Stomach (tissue), 8 donors: ENCODE measurements at regions not wholly inside any gene's neighbourhood (a gene's known extent, or its start where the extent isn't known, plus 50 kb on each side); places are given as distances from the start of the nearest gene placed in this dataset.

ENCODE experiments used
- DNase-seq, 2 donors: peaks; one replicate each; pipeline versions ENCODE4 v3.0.0 to v3.0.0-alpha.2; 2013 to 2019
- H3K27ac ChIP-seq, 5 donors: fragments of 200-600 bp in 4 of 5; sonication (generic) in 4 of 5; one replicate each; pipeline ENCODE4 v1.5.1; 2013 to 2019; ENCODE audit warnings: mild to moderate bottlenecking in 1 of 5, moderate library complexity in 1 of 5
- H3K27me3 ChIP-seq, 3 donors: fragments of 200-600 bp; sonication (generic); one replicate each; pipeline ENCODE4 v1.5.1; 2017 to 2019; ENCODE audit warnings: mixed run types in 1 of 3
- H3K36me3 ChIP-seq, 4 donors: fragments of 200-600 bp; sonication (generic); 1 replicate in 3 of 4; 2 replicates in 1 of 4; pipeline ENCODE4 v1.5.1; 2016 to 2019
- H3K4me1 ChIP-seq, 4 donors: fragments of 200-600 bp; sonication (generic); one replicate each; pipeline ENCODE4 v1.5.1; 2016 to 2019
- H3K4me3 ChIP-seq, 4 donors: fragments of 200-600 bp; sonication (generic) in 3 of 4; one replicate each; pipeline ENCODE4 v1.5.1; 2016 to 2019; ENCODE audit warnings: mild to moderate bottlenecking in 1 of 4
- H3K9me3 ChIP-seq, 4 donors: fragments of 200-600 bp; sonication (generic); one replicate each; pipeline ENCODE4 v1.5.1; 2016 to 2019
- EP300 ChIP-seq: sonication (generic); formaldehyde crosslinking; IDR thresholded peaks from one replicate; pipeline ENCODE4 v1.6.1; 2017; ENCODE audit warnings: antibody characterized with exemption
- POLR2A ChIP-seq, 4 donors: fragments of 450-650 bp; IDR thresholded peaks; one replicate each; pipeline ENCODE4 v1.6.1; 2016; ENCODE audit warnings: antibody characterized with exemption in 4 of 4, control low read depth in 2 of 4, mild to moderate bottlenecking in 1 of 4, moderate library complexity in 1 of 4
- POLR2AphosphoS5 ChIP-seq, 3 donors: sonication (generic); formaldehyde crosslinking; IDR thresholded peaks; one replicate each; pipeline ENCODE4 v1.6.1; 2016; ENCODE audit warnings: antibody characterized with exemption in 3 of 3
- WGBS, 5 donors: extraction: QIAGEN DNeasy Blood & Tissue Kit in 3 of 5; methylation state at CpG; one replicate each; pipeline versions ENCODE4 v1.1.5 to v1.1.7; 2013 to 2018; 5-methylcytosine and 5-hydroxymethylcytosine counted together
- intact Hi-C: fragments of 100-400 bp; cut with DNase I; formaldehyde crosslinking; loops from one replicate; pipeline ENCODE4 v1.15.1; 2023; ENCODE audit warnings: low total_unique reads
- TF ChIP-seq, protein P1 (sequence below), 7 experiments: fragments of 450-650 bp in 4 of 7; fragments of 200-600 bp in 3 of 7; sonication (generic) in 3 of 7; IDR thresholded peaks; one replicate each; pipeline ENCODE4 v1.5.1; 2016 to 2019; ENCODE audit warnings: antibody characterized with exemption in 7 of 7, control low read depth in 2 of 7, mild to moderate bottlenecking in 1 of 7
- donor health status: healthy with polysubstance abuse.
- donor health status: Bipolar disorder and iron deficiency.
- donor health status: healthy.

DNA sequence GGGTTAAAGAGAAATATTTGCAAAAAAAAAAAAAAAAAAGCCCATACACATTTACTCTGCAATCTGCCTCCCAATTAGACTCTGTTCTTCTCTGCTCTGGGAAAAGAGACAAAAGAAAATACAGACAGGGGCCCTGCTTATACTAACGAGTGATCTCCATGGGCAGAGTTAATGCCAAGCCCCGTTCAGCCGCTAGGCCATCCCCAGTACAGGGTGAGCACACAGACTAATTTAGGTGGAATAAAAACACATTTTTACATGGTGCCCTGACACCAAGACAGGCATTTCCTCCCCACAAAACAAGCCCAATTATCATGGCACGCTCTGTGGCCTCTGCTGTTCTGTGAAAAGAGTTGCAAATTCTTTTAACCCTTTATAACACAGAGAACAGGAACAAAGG, 356.3 kb upstream of the C16orf82 start:
- no peak for DNase-seq
- H3K36me3 ChIP-seq: no peaks in the 10 kb centered on the region
- intact Hi-C loops: no loop called here

GRCh38 chr16:26712876-26713275, 353.9 kb upstream of the C16orf82 start:
- WGBS, 5 donors: 85 to 94% (median 92%) methylated on average over 6 of the region's 6 CpGs
- TF ChIP-seq POLR2AphosphoS5 (IDR thresholded peaks at IDR 0.05) (no peak), EP300 (no peak), POLR2A (IDR thresholded peaks at IDR 0.05) (no peak)
- TF ChIP-seq, protein P1, sequence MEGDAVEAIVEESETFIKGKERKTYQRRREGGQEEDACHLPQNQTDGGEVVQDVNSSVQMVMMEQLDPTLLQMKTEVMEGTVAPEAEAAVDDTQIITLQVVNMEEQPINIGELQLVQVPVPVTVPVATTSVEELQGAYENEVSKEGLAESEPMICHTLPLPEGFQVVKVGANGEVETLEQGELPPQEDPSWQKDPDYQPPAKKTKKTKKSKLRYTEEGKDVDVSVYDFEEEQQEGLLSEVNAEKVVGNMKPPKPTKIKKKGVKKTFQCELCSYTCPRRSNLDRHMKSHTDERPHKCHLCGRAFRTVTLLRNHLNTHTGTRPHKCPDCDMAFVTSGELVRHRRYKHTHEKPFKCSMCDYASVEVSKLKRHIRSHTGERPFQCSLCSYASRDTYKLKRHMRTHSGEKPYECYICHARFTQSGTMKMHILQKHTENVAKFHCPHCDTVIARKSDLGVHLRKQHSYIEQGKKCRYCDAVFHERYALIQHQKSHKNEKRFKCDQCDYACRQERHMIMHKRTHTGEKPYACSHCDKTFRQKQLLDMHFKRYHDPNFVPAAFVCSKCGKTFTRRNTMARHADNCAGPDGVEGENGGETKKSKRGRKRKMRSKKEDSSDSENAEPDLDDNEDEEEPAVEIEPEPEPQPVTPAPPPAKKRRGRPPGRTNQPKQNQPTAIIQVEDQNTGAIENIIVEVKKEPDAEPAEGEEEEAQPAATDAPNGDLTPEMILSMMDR (IDR thresholded peaks at IDR 0.05): no peak
- Histone ChIP-seq H3K27ac (no peak overlapping the region), H3K27me3 (no peaks in the 10 kb centered on the region), H3K9me3 (no peaks in the 10 kb centered on the region), H3K4me1 (no peaks in the 10 kb centered on the region), H3K36me3 (no peaks in the 10 kb centered on the region), H3K4me3 (no peak overlapping the region)
- DNase-seq: no peak
- intact Hi-C loops: no loop called here

More for the DNA sequence above, 356.3 kb upstream of the C16orf82 start:
- Histone ChIP-seq H3K4me1 (no peaks in the 10 kb centered on the region), H3K9me3 (no peaks in the 10 kb centered on the region), H3K27ac (no peak overlapping the region), H3K4me3 (no peak overlapping the region), H3K27me3 (no peaks in the 10 kb centered on the region)
- TF ChIP-seq EP300: no peak
- no peak for TF ChIP-seq POLR2A (IDR thresholded peaks at IDR 0.05)
- TF ChIP-seq, protein P1 (IDR thresholded peaks at IDR 0.05): no peak
- no peak for TF ChIP-seq POLR2AphosphoS5 (IDR thresholded peaks at IDR 0.05)
- WGBS, 5 donors: 35 to 46% (median 41%) methylated on average over 4 of the region's 4 CpGs

DNA sequence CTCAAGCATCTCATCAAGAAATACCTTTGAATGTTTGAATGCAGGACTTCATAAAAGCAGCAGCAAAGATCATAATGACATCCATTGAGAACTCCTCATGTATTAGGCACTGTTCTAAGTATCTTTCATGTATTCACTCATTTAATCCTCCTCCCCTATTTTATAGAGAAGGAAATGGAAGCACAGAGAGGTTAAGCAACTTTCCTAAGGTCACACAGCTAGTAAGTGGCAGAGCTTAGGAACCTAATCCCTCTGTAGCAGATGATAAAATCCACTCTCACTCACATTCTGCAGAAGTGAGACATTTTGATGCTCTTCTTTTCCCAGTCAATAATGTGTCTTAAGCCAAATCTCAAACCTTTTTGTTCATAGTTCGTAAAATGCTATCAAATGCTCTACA, 350.8 kb upstream of the C16orf82 start:
- Histone ChIP-seq H3K4me3 (no peak overlapping the region), H3K9me3 (no peaks in the 10 kb centered on the region), H3K36me3 (no peaks in the 10 kb centered on the region), H3K27me3 (no peaks in the 10 kb centered on the region), H3K27ac (no peak overlapping the region), H3K4me1 (no peaks in the 10 kb centered on the region)
- TF ChIP-seq POLR2A (IDR thresholded peaks at IDR 0.05): no peak
- TF ChIP-seq POLR2AphosphoS5 (IDR thresholded peaks at IDR 0.05): no peak
- TF ChIP-seq EP300: no peak
- TF ChIP-seq, protein P1 (IDR thresholded peaks at IDR 0.05): no peak
- 79 to 91% (median 89%) methylated on average over 1 of the region's 1 CpG for WGBS, 5 donors
- intact Hi-C loops: no loop called here
- no peak for DNase-seq

DNA sequence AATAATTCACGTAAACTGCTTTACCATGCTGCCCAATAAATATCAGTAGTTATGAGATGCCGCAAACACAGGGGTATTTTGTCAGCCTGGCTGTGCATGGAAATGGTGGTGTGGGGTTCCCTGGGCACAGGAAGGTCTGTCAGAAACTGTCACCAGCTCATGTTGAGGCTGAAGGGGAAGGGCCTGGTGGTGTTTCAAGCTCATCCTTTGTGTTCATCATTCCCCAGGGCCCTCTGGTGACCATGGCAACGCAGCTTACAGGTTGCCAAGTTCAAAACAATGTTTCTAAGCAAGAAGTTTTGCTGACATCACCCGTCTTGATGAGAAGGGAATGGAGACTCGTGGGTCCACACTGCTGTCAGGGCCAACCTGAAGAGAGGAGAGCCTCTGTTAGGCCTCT, 348.9 kb upstream of the C16orf82 start:
- H3K36me3 ChIP-seq: no peaks in the 10 kb centered on the region
- DNase-seq: peak in 1 of 2 donors; percentile 12
- no peaks in the 10 kb centered on the region for H3K4me1 ChIP-seq
- TF ChIP-seq POLR2AphosphoS5 (IDR thresholded peaks at IDR 0.05): no peak
- TF ChIP-seq, protein P1 (IDR thresholded peaks at IDR 0.05): no peak
- no peak for TF ChIP-seq POLR2A (IDR thresholded peaks at IDR 0.05)
- no peak for TF ChIP-seq EP300
- H3K27ac ChIP-seq: no peak overlapping the region
- no peaks in the 10 kb centered on the region for H3K27me3 ChIP-seq
- WGBS, 5 donors: 64 to 83% (median 70%) methylated on average over 5 of the region's 5 CpGs
- no peaks in the 10 kb centered on the region for H3K9me3 ChIP-seq
- intact Hi-C loops: no loop called here
- H3K4me3 ChIP-seq: no peak overlapping the region
